ENCODE measurements at regions not wholly inside any gene's neighbourhood (a gene's known extent, or its start where the extent isn't known, plus 50 kb on each side); places are given as distances from the start of the nearest gene placed in this dataset.
"Not testable (repeated sequence)": the region's sequence is repeated elsewhere in the genome, so short reads cannot be mapped to it uniquely, and the experiment has no call there.

GRCh38 chr3:101913168-101913567, 63.9 kb downstream of the NFKBIZ start:
- no peak for DNase-seq

GRCh38 chr3:101917761-101918160, 68.4 kb downstream of the NFKBIZ start:
- DNase-seq: not testable (repeated sequence)

- DNase-seq: not testable (repeated sequence)
These were observed 72.9 kb downstream of the NFKBIZ start for GRCh38 chr3:101922151-101922725.

GRCh38 chr3:101924621-101925020, 75.3 kb downstream of the NFKBIZ start:
- DNase-seq: not testable (repeated sequence)

GRCh38 chr3:101925124-101925523, 75.8 kb downstream of the NFKBIZ start:
- not testable (repeated sequence) for DNase-seq

GRCh38 chr3:101925564-101925963, 76.2 kb downstream of the NFKBIZ start:
- DNase-seq: no peak

- no peak for DNase-seq
These were observed 77.3 kb downstream of the NFKBIZ start for GRCh38 chr3:101926594-101927105.

GRCh38 chr3:101928890-101929289, 79.6 kb downstream of the NFKBIZ start:
- DNase-seq: no peak

- no peak for DNase-seq
These were observed 81.8 kb downstream of the NFKBIZ start for GRCh38 chr3:101931081-101931480.

- no peak for DNase-seq
These were observed 83.2 kb downstream of the NFKBIZ start for GRCh38 chr3:101932326-101933068.

GRCh38 chr3:101936419-101937356, 87.4 kb downstream of the NFKBIZ start:
- no peak for DNase-seq

GRCh38 chr3:101938262-101938847, 89.0 kb downstream of the NFKBIZ start:
- no peak for DNase-seq

- DNase-seq: no peak
These were observed 90.2 kb downstream of the NFKBIZ start for GRCh38 chr3:101939361-101940049.

- no peak for DNase-seq
These were observed 91.4 kb downstream of the NFKBIZ start for GRCh38 chr3:101940521-101941317.

GRCh38 chr3:101941318-101942040, 92.2 kb downstream of the NFKBIZ start:
- DNase-seq: no peak

GRCh38 chr3:101942356-101942755, 93.0 kb downstream of the NFKBIZ start:
- no peak for DNase-seq

- DNase-seq: no peak
These were observed 93.7 kb downstream of the NFKBIZ start for GRCh38 chr3:101943029-101943428.

GRCh38 chr3:101944308-101944707, 95.0 kb downstream of the NFKBIZ start:
- no peak for DNase-seq

GRCh38 chr3:101945980-101946379, 96.7 kb downstream of the NFKBIZ start:
- no peak for DNase-seq

GRCh38 chr3:101946906-101947305, 97.6 kb downstream of the NFKBIZ start:
- no peak for DNase-seq

GRCh38 chr3:101950510-101950909, 101.2 kb downstream of the NFKBIZ start:
- DNase-seq: no peak
